ENCODE measurements at regions not wholly inside any gene's neighbourhood (a gene's known extent, or its start where the extent isn't known, plus 50 kb on each side); places are given as distances from the start of the nearest gene placed in this dataset.
"Not testable (repeated sequence)": the region's sequence is repeated elsewhere in the genome, so short reads cannot be mapped to it uniquely, and the experiment has no call there.

GRCh38 chr7:53596230-53596629 is 560.8 kb downstream of the POM121L12 start:
- no peak for DNase-seq (ENCODE audit: low spot score)

GRCh38 chr7:53600296-53600695 is 564.9 kb downstream of the POM121L12 start:
- DNase-seq (ENCODE audit: low spot score) = no peak

- no peak for DNase-seq (ENCODE audit: low spot score)
Measured at GRCh38 chr7:53602817-53603418, 567.5 kb downstream of the POM121L12 start.

GRCh38 chr7:53603461-53603860 is 568.0 kb downstream of the POM121L12 start:
- no peak for DNase-seq (ENCODE audit: low spot score)

GRCh38 chr7:53604201-53604600 is 568.8 kb downstream of the POM121L12 start:
- no peak for DNase-seq (ENCODE audit: low spot score)

DNA sequence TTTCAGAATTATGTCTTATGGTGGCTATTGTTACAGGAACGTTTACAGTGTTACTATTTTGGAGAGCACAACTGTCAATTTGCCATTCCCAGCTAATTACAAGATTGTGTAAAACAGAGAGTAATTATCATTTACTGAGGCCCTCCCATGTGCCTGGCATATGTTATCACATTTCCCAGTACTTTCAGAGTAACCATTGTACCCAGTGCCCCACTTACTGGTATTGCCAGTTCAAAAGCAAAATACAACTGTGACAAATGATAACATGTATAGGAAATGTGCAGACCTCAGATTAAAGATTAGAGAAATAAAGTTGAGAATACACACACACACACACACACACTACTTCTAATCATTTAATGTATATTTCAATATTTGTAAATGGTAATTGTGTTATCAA is 572.5 kb downstream of the POM121L12 start:
- no peak for DNase-seq (ENCODE audit: low spot score)

GRCh38 chr7:53609185-53609584 is 573.8 kb downstream of the POM121L12 start:
- no peak for DNase-seq (ENCODE audit: low spot score)

- DNase-seq (ENCODE audit: low spot score) = no peak
Measured at GRCh38 chr7:53611043-53611442, 575.6 kb downstream of the POM121L12 start.

DNA sequence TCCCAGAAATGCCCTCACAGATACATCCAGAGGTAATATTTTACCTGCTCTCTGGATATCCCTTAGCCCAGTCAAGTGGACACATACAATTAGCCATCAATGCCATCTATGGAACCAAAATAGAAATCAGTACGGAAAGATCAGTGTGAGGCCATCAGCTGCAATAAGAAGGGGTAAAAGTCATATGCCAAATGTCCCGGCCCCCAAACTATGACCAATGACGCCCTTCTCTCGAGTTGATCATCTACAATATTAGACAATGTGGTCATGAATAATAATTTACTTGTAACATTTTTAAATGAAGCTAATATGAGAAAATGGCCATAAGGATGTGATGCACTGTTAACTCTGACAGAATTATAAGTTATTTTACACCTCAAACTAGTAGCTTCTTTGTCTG is 588.9 kb downstream of the POM121L12 start:
- DNase-seq (ENCODE audit: low spot score) = no peak

DNA sequence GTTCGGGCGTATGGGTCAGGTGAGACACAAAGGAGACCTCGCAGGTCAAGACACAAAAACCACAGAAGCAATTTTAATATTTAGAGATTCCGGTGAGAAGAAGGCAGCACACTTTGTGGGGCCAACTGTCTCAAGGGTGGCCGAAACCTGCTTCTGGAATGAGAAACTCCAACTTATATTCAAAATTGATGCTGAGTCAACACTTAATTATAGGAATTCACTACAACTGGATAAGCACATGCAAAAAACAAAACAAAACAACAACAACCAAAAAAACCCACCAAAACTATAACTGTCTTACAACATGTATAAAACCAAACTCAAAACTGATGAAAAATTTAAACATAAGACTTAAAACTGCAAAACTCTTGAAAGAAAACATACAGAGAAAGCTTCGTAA is 593.3 kb downstream of the POM121L12 start:
- no peak for DNase-seq (ENCODE audit: low spot score)

- not testable (repeated sequence) for DNase-seq (ENCODE audit: low spot score)
Measured at GRCh38 chr7:53635251-53635650, 599.8 kb downstream of the POM121L12 start.

GRCh38 chr7:53638517-53638916 is 603.1 kb downstream of the POM121L12 start:
- DNase-seq (ENCODE audit: low spot score) = no peak

GRCh38 chr7:53641091-53641490 is 605.7 kb downstream of the POM121L12 start:
- no peak for DNase-seq (ENCODE audit: low spot score)

DNA sequence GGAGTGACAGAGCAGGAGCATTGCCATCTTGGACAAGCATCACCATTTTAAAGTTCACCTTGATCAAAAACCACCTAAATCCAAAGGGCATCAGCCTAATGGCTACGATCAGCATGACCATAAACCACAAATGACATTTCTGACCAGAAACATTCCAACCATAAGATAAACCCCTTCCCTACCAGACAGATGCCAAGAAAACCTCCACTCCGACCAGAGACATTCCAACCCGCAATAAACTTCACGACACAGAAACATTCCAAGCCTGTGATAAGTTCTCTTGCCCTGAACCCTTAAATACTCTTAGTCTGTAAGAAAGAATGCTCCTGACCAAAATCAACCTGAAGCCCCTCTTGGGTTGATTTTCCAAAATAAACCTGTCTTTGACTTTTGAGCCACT is 606.9 kb downstream of the POM121L12 start:
- no peak for DNase-seq (ENCODE audit: low spot score)

DNA sequence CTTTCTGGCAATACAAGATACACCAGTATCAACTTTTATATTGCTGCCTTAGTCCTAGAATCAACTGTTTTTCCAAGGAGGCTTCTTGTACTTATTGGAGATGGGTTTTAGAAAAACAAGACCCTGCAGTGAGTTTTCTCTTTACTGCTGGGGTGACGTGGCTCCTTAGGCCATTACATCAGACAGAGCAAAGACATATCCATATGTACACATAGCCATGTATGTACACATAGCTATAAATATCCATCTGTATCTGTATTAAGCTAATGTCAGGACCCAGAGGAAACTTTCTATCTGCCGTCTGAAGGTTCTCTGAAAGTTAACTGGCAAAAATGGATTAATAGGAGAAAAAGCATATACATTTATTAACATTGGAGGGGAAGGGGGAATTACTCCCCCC is 607.4 kb downstream of the POM121L12 start:
- no peak for DNase-seq (ENCODE audit: low spot score)

DNA sequence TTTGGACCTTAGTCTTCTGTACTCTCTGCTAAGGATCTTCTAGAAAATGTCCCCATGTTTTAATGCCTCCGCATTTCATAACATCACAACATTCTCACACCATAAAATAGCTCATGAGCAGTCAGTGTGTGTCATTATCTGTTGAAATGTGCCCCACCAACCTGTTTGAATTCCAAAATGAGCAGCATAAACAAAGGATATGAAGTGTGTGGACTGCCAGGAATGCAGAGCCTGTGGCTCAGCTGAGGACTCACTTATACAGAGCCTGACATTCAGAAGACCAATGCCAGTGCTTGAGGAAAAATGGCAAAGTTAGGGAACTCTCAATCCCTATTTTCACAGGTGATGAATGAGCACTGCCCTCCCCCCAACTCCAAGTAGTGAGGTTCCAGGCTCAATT is 621.4 kb downstream of the POM121L12 start:
- no peak for DNase-seq (ENCODE audit: low spot score)

- DNase-seq (ENCODE audit: low spot score) = no peak
Measured at GRCh38 chr7:53657586-53657985, 622.2 kb downstream of the POM121L12 start.

GRCh38 chr7:53658951-53659350 is 623.5 kb downstream of the POM121L12 start:
- DNase-seq (ENCODE audit: low spot score) = no peak

DNA sequence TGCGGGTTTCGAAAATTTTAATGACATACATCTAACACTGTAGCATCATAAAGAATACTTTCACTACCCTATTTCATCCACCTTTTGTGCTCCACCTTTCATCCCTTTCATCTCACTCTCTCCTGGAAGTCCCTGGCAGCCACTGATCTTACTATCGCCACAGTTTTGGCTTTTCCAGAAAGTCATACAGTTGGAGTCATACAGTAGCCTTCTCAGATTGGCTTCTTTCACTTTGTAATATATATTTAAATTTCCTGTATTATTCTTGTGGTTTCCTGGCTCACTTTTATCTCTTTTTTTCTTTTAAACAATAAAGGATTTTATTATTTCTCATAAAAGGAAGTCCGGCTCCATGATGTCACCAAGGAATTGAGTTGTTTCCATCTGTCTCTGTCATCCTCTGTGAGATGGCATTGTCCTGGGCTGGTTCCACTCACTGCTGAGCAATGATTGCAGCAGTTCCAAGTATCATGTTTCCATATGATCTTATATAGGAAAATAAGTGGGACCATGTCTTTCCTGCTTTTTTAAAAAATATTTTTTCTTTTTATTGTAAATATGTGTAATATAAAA is 626.3 kb downstream of the POM121L12 start:
- DNase-seq (ENCODE audit: low spot score) = no peak

GRCh38 chr7:53672681-53673080 is 637.2 kb downstream of the POM121L12 start:
- no peak for DNase-seq (ENCODE audit: low spot score)

GRCh38 chr7:53675835-53676234 is 640.4 kb downstream of the POM121L12 start:
- DNase-seq (ENCODE audit: low spot score) = no peak

GRCh38 chr7:53684693-53685092 is 649.3 kb downstream of the POM121L12 start:
- no peak for DNase-seq (ENCODE audit: low spot score)

- no peak for DNase-seq (ENCODE audit: low spot score)
Measured at GRCh38 chr7:53690411-53690810, 655.0 kb downstream of the POM121L12 start.

GRCh38 chr7:53697913-53698312 is 662.5 kb downstream of the POM121L12 start:
- DNase-seq (ENCODE audit: low spot score) = no peak

Measured in putamen (tissue), 1 donor.